ENCODE measurements at regions not wholly inside any gene's neighbourhood (a gene's known extent, or its start where the extent isn't known, plus 50 kb on each side); places are given as distances from the start of the nearest gene placed in this dataset.

GRCh38 chr12:46442239-46442638 lies 69.7 kb upstream of the SLC38A2 start:
- H3K79me2 ChIP-seq (ENCODE audit: insufficient read depth), result no peaks in the 10 kb centered on the region
- H2AFZ ChIP-seq (ENCODE audit: low read depth), result peak overlapping the region; percentile 69
- no peaks in the 10 kb centered on the region for H3K27me3 ChIP-seq (ENCODE audit: insufficient read depth)
- H3F3A ChIP-seq (replicated peaks; ENCODE audit: insufficient read depth), result no peaks in the 10 kb centered on the region
- CTCF ChIA-PET, result no interaction called here
- no peak for DNase-seq
- H3K9me2 ChIP-seq, result no peaks in the 10 kb centered on the region
- no peak for TF ChIP-seq NRF1 (IDR thresholded peaks at IDR 0.05; ENCODE audit: low read depth, low read length)
- TF ChIP-seq ELF1 (IDR thresholded peaks at IDR 0.05), result no peak
- TF ChIP-seq GATA2 (CRISPR knock-in tag; IDR thresholded peaks at IDR 0.05), result no peak
- no peak for TF ChIP-seq POLR2AphosphoS5 (IDR thresholded peaks at IDR 0.05; ENCODE audit: low read depth, low read length)
- no peak; the same call in 1 of the 2 replicates for TF ChIP-seq JUND (IDR thresholded peaks at IDR 0.05)
- no peak for TF ChIP-seq FOXJ3 (CRISPR knock-in tag; IDR thresholded peaks at IDR 0.05)
- TF ChIP-seq FOXM1 (IDR thresholded peaks at IDR 0.05; ENCODE audit: low read depth), result no peak
- no peak for TF ChIP-seq SIN3A (IDR thresholded peaks at IDR 0.05; ENCODE audit: borderline replicate concordance, low read depth, low read length)
- no peak for TF ChIP-seq RAD21 (IDR thresholded peaks at IDR 0.05; ENCODE audit: low read length)
- no peak for TF ChIP-seq YY1 (IDR thresholded peaks at IDR 0.05; ENCODE audit: low read depth)
- TF ChIP-seq TAF1 (IDR thresholded peaks at IDR 0.05; ENCODE audit: borderline replicate concordance, low read depth, low read length), result no peak
- no peaks in the 10 kb centered on the region for H3K9me3 ChIP-seq
- H3K4me3 ChIP-seq (ENCODE audit: low read depth in 2 of 2, low read length in 1 of 2), result no peak overlapping the region
- H4K20me1 ChIP-seq (ENCODE audit: insufficient read depth), result no peaks in the 10 kb centered on the region
- H3K27ac ChIP-seq (ENCODE audit: low read depth in 2 of 2, low read length in 1 of 2), result peak overlapping the region in 1 of 2 experiments; percentile 62; a peak in 2 of 4 replicates
- 0 out of 2 replicates have a peak overlapping the region, but pooled peaks have one; percentile 9 for H3K4me2 ChIP-seq
- peaks cover 0 to 2% of the 10 kb centered on the region in 2 experiments for H3K36me3 ChIP-seq (replicated peaks in 1 of 2; ENCODE audit: control insufficient read depth in 1 of 2, insufficient read depth in 2 of 2, low read length in 1 of 2)
- H3K9ac ChIP-seq, result peak overlapping the region; percentile 5; the same call in 1 of the 2 replicates
- POLR2A ChIA-PET, result no interaction called here
- H3K4me1 ChIP-seq (ENCODE audit: control insufficient read depth in 1 of 2, insufficient read depth in 2 of 2, low read depth in 1 of 2, low read length in 1 of 2), result peaks cover 0 to 41% of the 10 kb centered on the region in 2 experiments; a peak in 3 of 4 replicates
- WGBS (ENCODE audit: low lambda C conversion rate), result 56% methylated on average over 3 of the region's 3 CpGs

GRCh38 chr12:46439793-46440511 lies 67.4 kb upstream of the SLC38A2 start:
- no peak for DNase-seq
- WGBS (ENCODE audit: low lambda C conversion rate), result 90% methylated on average over 5 of the region's 5 CpGs
- H3K79me2 ChIP-seq (ENCODE audit: insufficient read depth), result no peaks in the 10 kb centered on the region
- no peak overlapping the region for H3K4me3 ChIP-seq (ENCODE audit: low read depth in 2 of 2, low read length in 1 of 2)
- POLR2A ChIA-PET, result no interaction called here
- H3K36me3 ChIP-seq (replicated peaks in 1 of 2; ENCODE audit: control insufficient read depth in 1 of 2, insufficient read depth in 2 of 2, low read length in 1 of 2), result no peaks in the 10 kb centered on the region
- H4K20me1 ChIP-seq (ENCODE audit: insufficient read depth), result no peaks in the 10 kb centered on the region
- no peak for TF ChIP-seq NRF1 (IDR thresholded peaks at IDR 0.05; ENCODE audit: low read depth, low read length)
- TF ChIP-seq RFX5 (IDR thresholded peaks at IDR 0.05; ENCODE audit: low read length), result no peak
- no peak for TF ChIP-seq ELF1 (IDR thresholded peaks at IDR 0.05)
- no peak for TF ChIP-seq CTCF (IDR thresholded peaks at IDR 0.05)
- no peak for TF ChIP-seq TAF1 (IDR thresholded peaks at IDR 0.05; ENCODE audit: borderline replicate concordance, low read depth, low read length)
- TF ChIP-seq TCF12 (IDR thresholded peaks at IDR 0.05), result no peak
- H3K9me3 ChIP-seq, result no peaks in the 10 kb centered on the region
- H3K9ac ChIP-seq, result no peak overlapping the region
- no peaks in the 10 kb centered on the region for H3K9me2 ChIP-seq
- no peaks in the 10 kb centered on the region for H3F3A ChIP-seq (replicated peaks; ENCODE audit: insufficient read depth)
- peaks cover 0 to 36% of the 10 kb centered on the region in 2 experiments; a peak in 3 of 4 replicates for H3K4me1 ChIP-seq (ENCODE audit: control insufficient read depth in 1 of 2, insufficient read depth in 2 of 2, low read depth in 1 of 2, low read length in 1 of 2)
- no peak overlapping the region for H2AFZ ChIP-seq (ENCODE audit: low read depth)
- no peaks in the 10 kb centered on the region for H3K27me3 ChIP-seq (ENCODE audit: insufficient read depth)
- CTCF ChIA-PET, result no interaction called here
- no peak overlapping the region for H3K27ac ChIP-seq (ENCODE audit: low read depth in 2 of 2, low read length in 1 of 2)
- H3K4me2 ChIP-seq, result no peak overlapping the region
